SU-DHL-6 (cell line): ENCODE measurements at regions not wholly inside any gene's neighbourhood (a gene's known extent, or its start where the extent isn't known, plus 50 kb on each side); places are given as distances from the start of the nearest gene placed in this dataset.

Experiments
- EZH2phosphoT487 ChIP-seq: fragments of 200-600 bp; sonication (generic), shearing (Covaris generic); conservative IDR thresholded peaks from 2 replicates; pipeline ENCODE4 v1.6.1; 2018; ENCODE audit warnings: mild to moderate bottlenecking, antibody characterized with exemption, low read length, moderate library complexity, mixed read lengths
- TF ChIP-seq, protein P1 (sequence below): fragments of 200-600 bp; sonication (generic); IDR thresholded peaks from one replicate; pipeline ENCODE4 v1.5.1; 2017; ENCODE audit warnings: antibody characterized with exemption, mild to moderate bottlenecking, low read length, moderate library complexity; ENCODE audit not compliant: insufficient read depth, poor library complexity, severe bottlenecking

DNA sequence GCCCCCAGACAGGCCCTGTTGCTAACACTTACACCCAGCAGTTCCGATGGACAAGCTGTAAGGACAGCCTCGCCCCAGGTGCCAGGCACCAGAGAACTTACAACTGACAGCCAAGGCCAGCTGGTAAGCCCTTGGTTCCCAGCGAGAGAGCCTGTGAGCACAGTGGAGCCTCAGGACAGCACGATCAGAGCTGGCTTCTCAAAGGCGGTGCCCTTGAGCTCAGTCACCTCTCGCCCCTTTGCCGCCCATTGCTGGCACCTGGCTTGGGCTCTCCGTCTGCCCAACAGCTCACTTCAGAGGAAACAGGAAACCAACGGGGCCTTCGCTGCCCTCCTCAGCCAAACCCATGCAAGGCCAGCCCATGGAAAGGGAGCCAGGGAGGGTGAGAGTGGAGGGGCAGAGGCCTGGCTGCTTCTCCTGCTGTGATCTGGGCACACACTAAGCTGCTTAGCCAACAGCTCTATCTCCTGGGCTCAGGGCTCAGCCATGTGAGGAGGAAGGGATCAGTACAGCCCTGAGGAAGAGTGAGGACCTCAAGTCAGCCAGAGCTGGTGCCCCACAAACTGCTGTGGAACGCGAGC lies 98.5 kb downstream of the SINHCAF start:
- TF ChIP-seq, protein P1, sequence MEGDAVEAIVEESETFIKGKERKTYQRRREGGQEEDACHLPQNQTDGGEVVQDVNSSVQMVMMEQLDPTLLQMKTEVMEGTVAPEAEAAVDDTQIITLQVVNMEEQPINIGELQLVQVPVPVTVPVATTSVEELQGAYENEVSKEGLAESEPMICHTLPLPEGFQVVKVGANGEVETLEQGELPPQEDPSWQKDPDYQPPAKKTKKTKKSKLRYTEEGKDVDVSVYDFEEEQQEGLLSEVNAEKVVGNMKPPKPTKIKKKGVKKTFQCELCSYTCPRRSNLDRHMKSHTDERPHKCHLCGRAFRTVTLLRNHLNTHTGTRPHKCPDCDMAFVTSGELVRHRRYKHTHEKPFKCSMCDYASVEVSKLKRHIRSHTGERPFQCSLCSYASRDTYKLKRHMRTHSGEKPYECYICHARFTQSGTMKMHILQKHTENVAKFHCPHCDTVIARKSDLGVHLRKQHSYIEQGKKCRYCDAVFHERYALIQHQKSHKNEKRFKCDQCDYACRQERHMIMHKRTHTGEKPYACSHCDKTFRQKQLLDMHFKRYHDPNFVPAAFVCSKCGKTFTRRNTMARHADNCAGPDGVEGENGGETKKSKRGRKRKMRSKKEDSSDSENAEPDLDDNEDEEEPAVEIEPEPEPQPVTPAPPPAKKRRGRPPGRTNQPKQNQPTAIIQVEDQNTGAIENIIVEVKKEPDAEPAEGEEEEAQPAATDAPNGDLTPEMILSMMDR: no peak
- TF ChIP-seq EZH2phosphoT487: no peak
